ENCODE measurements at regions not wholly inside any gene's neighbourhood (a gene's known extent, or its start where the extent isn't known, plus 50 kb on each side); places are given as distances from the start of the nearest gene placed in this dataset.

DNA sequence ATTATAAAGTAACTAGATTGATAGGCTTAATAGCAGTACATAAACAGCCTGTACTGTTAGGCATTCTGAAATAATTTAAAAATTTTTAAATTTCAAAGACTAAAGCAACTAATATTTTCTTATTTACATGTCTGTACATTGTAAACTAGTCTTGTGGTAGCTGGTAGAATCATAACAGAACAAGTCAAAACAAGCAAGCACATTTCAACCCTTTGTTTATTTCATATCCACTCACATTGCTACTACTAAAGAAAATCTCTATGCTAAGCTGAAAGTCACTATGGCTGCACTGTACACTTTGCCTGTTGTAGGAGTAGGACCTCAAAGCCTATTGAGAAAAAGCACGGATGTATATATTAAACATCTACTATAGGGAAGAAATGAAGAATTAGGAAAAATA lies 738.2 kb upstream of the ADGRL4 start:
- Histone ChIP-seq H3K4me1 (ENCODE audit: control insufficient read depth in 4 of 4, insufficient read depth in 4 of 4, low read length in 3 of 4) (no peaks in the 10 kb centered on the region), H3K9me3 (ENCODE audit: control insufficient read depth in 4 of 4, low read length in 3 of 4) (no peaks in the 10 kb centered on the region), H3K9ac (ENCODE audit: low read depth in 1 of 2, low read length in 2 of 2) (no peak overlapping the region), H3K36me3 (ENCODE audit: control insufficient read depth in 4 of 4, insufficient read depth in 3 of 4, low read depth in 1 of 4, low read length in 3 of 4) (no peaks in the 10 kb centered on the region), H3K27ac (ENCODE audit: low read depth in 1 of 2, low read length in 2 of 2) (no peak overlapping the region), H3K27me3 (ENCODE audit: control insufficient read depth in 4 of 4, insufficient read depth in 4 of 4, low read length in 3 of 4) (no peaks in the 10 kb centered on the region), H3K4me3 (ENCODE audit: low read depth in 1 of 3, low read length in 3 of 3) (no peak overlapping the region)
- TF ChIP-seq FOXA2 (IDR thresholded peaks at IDR 0.05) = no peak
- TF ChIP-seq, protein P1, sequence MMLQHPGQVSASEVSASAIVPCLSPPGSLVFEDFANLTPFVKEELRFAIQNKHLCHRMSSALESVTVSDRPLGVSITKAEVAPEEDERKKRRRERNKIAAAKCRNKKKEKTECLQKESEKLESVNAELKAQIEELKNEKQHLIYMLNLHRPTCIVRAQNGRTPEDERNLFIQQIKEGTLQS (IDR thresholded peaks at IDR 0.05) = no peak
- DNase-seq (ENCODE audit: low spot score) = no peak
- 93% methylated on average over 1 of the region's 1 CpG for WGBS

DNA sequence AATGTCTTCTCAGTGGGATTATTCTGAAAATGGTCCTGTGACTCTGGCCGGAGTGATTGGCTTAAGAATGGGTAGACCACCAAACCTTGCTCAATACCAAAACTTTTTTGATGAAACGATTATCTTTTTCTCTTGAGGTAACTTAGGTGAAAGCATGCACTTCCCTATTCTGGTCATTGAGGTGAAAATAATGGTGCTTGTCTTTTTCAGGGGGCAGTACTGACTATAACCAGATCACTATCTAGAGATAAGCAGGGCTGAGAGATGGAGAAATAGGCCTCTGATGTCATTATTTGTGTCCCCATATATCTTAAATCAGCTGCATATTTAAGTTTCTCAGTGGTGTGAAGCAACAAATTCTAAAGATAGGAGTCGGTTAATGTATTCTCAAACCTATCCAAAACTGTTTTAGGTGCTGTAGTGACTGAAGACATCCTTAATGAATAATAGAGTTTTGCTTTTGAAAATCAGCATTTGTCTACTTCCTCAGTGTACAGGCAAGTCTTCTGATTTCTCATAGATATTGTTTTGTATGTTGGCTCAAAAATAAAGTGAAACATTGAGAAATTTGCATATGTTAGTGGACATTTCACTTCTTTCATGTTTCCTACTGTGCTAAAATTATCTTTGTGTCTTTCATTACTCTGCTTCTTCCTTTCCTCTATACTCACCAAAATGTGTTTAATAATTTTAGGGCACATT lies 735.3 kb upstream of the ADGRL4 start:
- DNase-seq (ENCODE audit: low spot score) = no peak
- TF ChIP-seq, protein P2, sequence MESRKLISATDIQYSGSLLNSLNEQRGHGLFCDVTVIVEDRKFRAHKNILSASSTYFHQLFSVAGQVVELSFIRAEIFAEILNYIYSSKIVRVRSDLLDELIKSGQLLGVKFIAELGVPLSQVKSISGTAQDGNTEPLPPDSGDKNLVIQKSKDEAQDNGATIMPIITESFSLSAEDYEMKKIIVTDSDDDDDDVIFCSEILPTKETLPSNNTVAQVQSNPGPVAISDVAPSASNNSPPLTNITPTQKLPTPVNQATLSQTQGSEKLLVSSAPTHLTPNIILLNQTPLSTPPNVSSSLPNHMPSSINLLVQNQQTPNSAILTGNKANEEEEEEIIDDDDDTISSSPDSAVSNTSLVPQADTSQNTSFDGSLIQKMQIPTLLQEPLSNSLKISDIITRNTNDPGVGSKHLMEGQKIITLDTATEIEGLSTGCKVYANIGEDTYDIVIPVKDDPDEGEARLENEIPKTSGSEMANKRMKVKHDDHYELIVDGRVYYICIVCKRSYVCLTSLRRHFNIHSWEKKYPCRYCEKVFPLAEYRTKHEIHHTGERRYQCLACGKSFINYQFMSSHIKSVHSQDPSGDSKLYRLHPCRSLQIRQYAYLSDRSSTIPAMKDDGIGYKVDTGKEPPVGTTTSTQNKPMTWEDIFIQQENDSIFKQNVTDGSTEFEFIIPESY (IDR thresholded peaks at IDR 0.05) = no peak
- no peak for TF ChIP-seq FOXA1 (IDR thresholded peaks at IDR 0.05)
- no peak for TF ChIP-seq JUND (IDR thresholded peaks at IDR 0.05)
- TF ChIP-seq FOXA2 (IDR thresholded peaks at IDR 0.05) = no peak
- TF ChIP-seq, protein P3, sequence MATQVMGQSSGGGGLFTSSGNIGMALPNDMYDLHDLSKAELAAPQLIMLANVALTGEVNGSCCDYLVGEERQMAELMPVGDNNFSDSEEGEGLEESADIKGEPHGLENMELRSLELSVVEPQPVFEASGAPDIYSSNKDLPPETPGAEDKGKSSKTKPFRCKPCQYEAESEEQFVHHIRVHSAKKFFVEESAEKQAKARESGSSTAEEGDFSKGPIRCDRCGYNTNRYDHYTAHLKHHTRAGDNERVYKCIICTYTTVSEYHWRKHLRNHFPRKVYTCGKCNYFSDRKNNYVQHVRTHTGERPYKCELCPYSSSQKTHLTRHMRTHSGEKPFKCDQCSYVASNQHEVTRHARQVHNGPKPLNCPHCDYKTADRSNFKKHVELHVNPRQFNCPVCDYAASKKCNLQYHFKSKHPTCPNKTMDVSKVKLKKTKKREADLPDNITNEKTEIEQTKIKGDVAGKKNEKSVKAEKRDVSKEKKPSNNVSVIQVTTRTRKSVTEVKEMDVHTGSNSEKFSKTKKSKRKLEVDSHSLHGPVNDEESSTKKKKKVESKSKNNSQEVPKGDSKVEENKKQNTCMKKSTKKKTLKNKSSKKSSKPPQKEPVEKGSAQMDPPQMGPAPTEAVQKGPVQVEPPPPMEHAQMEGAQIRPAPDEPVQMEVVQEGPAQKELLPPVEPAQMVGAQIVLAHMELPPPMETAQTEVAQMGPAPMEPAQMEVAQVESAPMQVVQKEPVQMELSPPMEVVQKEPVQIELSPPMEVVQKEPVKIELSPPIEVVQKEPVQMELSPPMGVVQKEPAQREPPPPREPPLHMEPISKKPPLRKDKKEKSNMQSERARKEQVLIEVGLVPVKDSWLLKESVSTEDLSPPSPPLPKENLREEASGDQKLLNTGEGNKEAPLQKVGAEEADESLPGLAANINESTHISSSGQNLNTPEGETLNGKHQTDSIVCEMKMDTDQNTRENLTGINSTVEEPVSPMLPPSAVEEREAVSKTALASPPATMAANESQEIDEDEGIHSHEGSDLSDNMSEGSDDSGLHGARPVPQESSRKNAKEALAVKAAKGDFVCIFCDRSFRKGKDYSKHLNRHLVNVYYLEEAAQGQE (IDR thresholded peaks at IDR 0.05) = no peak
- no peak for TF ChIP-seq RAD21 (IDR thresholded peaks at IDR 0.05)
- no peak for TF ChIP-seq HNF4A (conservative IDR thresholded peaks at IDR 0.05)
- no peak overlapping the region for H3K27ac ChIP-seq (ENCODE audit: low read depth in 1 of 2, low read length in 2 of 2)
- 81% methylated on average over 3 of the region's 3 CpGs for WGBS
- H3K4me1 ChIP-seq (ENCODE audit: control insufficient read depth in 4 of 4, insufficient read depth in 4 of 4, low read length in 3 of 4) = no peaks in the 10 kb centered on the region
- H3K36me3 ChIP-seq (ENCODE audit: control insufficient read depth in 4 of 4, insufficient read depth in 3 of 4, low read depth in 1 of 4, low read length in 3 of 4) = no peaks in the 10 kb centered on the region
- no peaks in the 10 kb centered on the region for H3K9me3 ChIP-seq (ENCODE audit: control insufficient read depth in 4 of 4, low read length in 3 of 4)
- H3K27me3 ChIP-seq (ENCODE audit: control insufficient read depth in 4 of 4, insufficient read depth in 4 of 4, low read length in 3 of 4) = no peaks in the 10 kb centered on the region
- no peak overlapping the region for H3K9ac ChIP-seq (ENCODE audit: low read depth in 1 of 2, low read length in 2 of 2)
- no peak overlapping the region for H3K4me3 ChIP-seq (ENCODE audit: low read depth in 1 of 3, low read length in 3 of 3)

DNA sequence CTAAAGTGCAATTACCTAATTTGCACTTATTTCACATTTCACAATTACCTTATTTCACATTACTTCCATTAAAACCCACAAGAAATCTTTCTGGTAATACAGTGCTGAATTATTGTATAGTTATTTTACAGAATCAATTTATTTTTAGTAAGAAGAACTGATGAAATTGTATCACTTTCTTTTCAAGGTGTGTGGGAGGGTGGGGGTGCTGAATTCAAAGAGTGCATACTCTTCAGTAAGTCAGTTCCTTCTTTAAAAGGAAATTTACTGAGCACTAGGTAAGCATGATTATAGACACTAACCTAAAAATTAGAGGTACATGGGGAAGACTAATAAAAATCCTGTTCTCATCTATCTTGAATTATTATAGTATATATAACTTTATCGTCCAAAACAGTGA lies 731.6 kb upstream of the ADGRL4 start:
- no peak overlapping the region for H3K4me3 ChIP-seq (ENCODE audit: low read depth in 1 of 3, low read length in 3 of 3)
- H3K9ac ChIP-seq (ENCODE audit: low read depth in 1 of 2, low read length in 2 of 2) = no peak overlapping the region
- no peak overlapping the region for H3K27ac ChIP-seq (ENCODE audit: low read depth in 1 of 2, low read length in 2 of 2)
- no peaks in the 10 kb centered on the region for H3K9me3 ChIP-seq (ENCODE audit: control insufficient read depth in 4 of 4, low read length in 3 of 4)
- DNase-seq (ENCODE audit: low spot score) = no peak
- H3K36me3 ChIP-seq (ENCODE audit: control insufficient read depth in 4 of 4, insufficient read depth in 3 of 4, low read depth in 1 of 4, low read length in 3 of 4) = no peaks in the 10 kb centered on the region
- H3K27me3 ChIP-seq (ENCODE audit: control insufficient read depth in 4 of 4, insufficient read depth in 4 of 4, low read length in 3 of 4) = no peaks in the 10 kb centered on the region
- no peaks in the 10 kb centered on the region for H3K4me1 ChIP-seq (ENCODE audit: control insufficient read depth in 4 of 4, insufficient read depth in 4 of 4, low read length in 3 of 4)
- TF ChIP-seq TAF1 (conservative IDR thresholded peaks at IDR 0.05) (no peak), YY1 (IDR thresholded peaks at IDR 0.05) (no peak), HNF4G (IDR thresholded peaks at IDR 0.05) (no peak)
- TF ChIP-seq, protein P4, sequence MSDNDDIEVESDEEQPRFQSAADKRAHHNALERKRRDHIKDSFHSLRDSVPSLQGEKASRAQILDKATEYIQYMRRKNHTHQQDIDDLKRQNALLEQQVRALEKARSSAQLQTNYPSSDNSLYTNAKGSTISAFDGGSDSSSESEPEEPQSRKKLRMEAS (IDR thresholded peaks at IDR 0.05) = no peak
- 87% methylated on average over 1 of the region's 1 CpG for WGBS

Measured in liver (tissue), 7 donors.